Panc1 (cell line): ENCODE measurements at regions not wholly inside any gene's neighbourhood (a gene's known extent, or its start where the extent isn't known, plus 50 kb on each side); places are given as distances from the start of the nearest gene placed in this dataset.

Experiments
- POLR2AphosphoS5 ChIP-seq: IDR thresholded peaks from 2 replicates; pipeline ENCODE4 v1.6.1; 2012; ENCODE audit warnings: mild to moderate bottlenecking, low read depth, low read length, moderate library complexity
- REST ChIP-seq, 2 experiments: IDR thresholded peaks; 2 replicates each; pipeline ENCODE4 v1.6.1; 2011 to 2012; ENCODE audit warnings: low read depth in 2 of 2, control low read depth in 1 of 2, low read length in 1 of 2, mild to moderate bottlenecking in 1 of 2, moderate library complexity in 1 of 2; ENCODE audit not compliant: insufficient read depth in 1 of 2
- SIN3A ChIP-seq: IDR thresholded peaks from 2 replicates; pipeline ENCODE4 v1.6.1; 2012; ENCODE audit warnings: low read depth, mild to moderate bottlenecking, low read length, moderate library complexity, borderline replicate concordance; ENCODE audit not compliant: insufficient read depth
- TCF7L2 ChIP-seq: IDR thresholded peaks from 2 replicates; pipeline ENCODE4 v1.6.1; 2011; ENCODE audit warnings: mild to moderate bottlenecking, low read depth, low read length, inconsistent platforms
- TF ChIP-seq, protein P1 (sequence below): fragments of 450-650 bp; IDR thresholded peaks from 2 replicates; pipeline ENCODE4 v1.5.1; 2017; ENCODE audit warnings: mild to moderate bottlenecking

DNA sequence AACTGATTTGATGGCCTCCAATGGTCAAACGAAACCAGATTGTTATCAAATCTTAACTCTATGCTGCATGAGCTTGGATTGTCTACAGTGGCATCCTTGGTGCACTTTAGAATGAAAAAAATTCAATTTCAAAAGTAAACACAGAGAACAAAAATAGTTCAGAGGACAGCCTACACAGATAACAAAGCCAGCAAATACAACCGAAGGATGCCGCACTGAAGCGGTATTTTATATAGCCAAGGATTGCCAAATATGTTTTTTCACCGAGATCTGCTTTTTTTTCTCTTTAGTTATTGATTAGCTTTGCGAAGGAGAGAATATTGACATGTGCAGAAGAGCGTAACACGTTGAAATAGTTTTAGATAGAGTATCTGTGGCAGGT, 72.0 kb downstream of the SLC4A3 start:
- TF ChIP-seq POLR2AphosphoS5 (no peak), REST (IDR thresholded peaks at IDR 0.05; ENCODE audit: insufficient read depth in 1 of 2, low read depth in 2 of 2, low read length in 1 of 2) (no peak), SIN3A (no peak), TCF7L2 (no peak)
- TF ChIP-seq, protein P1, sequence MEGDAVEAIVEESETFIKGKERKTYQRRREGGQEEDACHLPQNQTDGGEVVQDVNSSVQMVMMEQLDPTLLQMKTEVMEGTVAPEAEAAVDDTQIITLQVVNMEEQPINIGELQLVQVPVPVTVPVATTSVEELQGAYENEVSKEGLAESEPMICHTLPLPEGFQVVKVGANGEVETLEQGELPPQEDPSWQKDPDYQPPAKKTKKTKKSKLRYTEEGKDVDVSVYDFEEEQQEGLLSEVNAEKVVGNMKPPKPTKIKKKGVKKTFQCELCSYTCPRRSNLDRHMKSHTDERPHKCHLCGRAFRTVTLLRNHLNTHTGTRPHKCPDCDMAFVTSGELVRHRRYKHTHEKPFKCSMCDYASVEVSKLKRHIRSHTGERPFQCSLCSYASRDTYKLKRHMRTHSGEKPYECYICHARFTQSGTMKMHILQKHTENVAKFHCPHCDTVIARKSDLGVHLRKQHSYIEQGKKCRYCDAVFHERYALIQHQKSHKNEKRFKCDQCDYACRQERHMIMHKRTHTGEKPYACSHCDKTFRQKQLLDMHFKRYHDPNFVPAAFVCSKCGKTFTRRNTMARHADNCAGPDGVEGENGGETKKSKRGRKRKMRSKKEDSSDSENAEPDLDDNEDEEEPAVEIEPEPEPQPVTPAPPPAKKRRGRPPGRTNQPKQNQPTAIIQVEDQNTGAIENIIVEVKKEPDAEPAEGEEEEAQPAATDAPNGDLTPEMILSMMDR, result no peak
